22Rv1 (cell line): ENCODE measurements at regions not wholly inside any gene's neighbourhood (a gene's known extent, or its start where the extent isn't known, plus 50 kb on each side); places are given as distances from the start of the nearest gene placed in this dataset.

Experiments
- CTCF ChIP-seq: fragments of 450-650 bp; IDR thresholded peaks from 2 replicates; pipeline ENCODE4 v1.5.1; 2017; ENCODE audit warnings: mild to moderate bottlenecking
- ZFX ChIP-seq: fragments of 450-650 bp; IDR thresholded peaks from 2 replicates; pipeline ENCODE4 v1.6.1; 2017; ENCODE audit warnings: antibody characterized with exemption, borderline replicate concordance

- TF ChIP-seq CTCF (no peak), ZFX (no peak)
These were observed 562.1 kb upstream of the PCDH9 start for GRCh38 chr13:67792151-67792676.
